SKM-1 treated with dmso at 0.1 percent for 144 hours (cell line): ENCODE measurements at regions not wholly inside any gene's neighbourhood (a gene's known extent, or its start where the extent isn't known, plus 50 kb on each side); places are given as distances from the start of the nearest gene placed in this dataset.
"Not testable (repeated sequence)": the region's sequence is repeated elsewhere in the genome, so short reads cannot be mapped to it uniquely, and the experiment has no call there.

Source experiments
- DNase-seq: peaks from one replicate; lab custom pipeline; 2025; ENCODE audit not compliant: unreplicated experiment; lab: John Stamatoyannopoulos, UW

- no peak for DNase-seq
Measured at GRCh38 chr6:44001318-44002066, 125.8 kb downstream of the MRPL14 start.

GRCh38 chr6:44000164-44000842 lies 126.9 kb downstream of the MRPL14 start:
- peak; percentile 36 for DNase-seq

- no peak for DNase-seq
Measured at GRCh38 chr6:43999628-44000027, 127.6 kb downstream of the MRPL14 start.

DNA sequence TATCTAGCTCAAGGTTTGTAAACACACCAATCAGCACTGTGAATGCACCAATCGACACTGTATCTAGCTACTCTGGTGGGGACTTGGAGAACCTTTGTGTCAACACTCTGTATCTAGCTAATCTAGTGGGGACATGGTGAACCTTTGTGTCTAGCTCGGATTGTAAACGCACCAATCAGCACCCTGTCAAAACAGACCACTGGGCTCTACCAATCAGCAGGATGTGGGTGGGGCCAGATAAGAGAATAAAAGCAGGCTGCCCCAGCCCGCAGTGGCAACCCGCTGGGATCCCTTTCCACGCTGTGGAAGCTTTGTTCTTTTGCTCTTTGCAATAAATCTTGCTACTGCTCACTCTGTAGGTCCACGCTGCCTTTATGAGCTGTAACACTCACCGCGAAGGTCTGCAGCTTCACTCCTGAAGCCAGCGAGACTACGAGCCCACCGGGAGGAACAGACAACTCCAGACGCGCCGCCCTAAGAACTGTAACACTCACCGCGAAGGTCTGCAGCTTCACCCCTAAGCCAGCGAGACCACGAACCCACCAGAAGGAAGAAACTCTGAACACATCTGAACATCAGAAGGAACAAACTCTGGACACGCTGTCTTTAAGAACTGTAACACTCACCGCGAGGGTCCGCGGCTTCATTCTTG lies 128.5 kb downstream of the MRPL14 start:
- not testable (repeated sequence) for DNase-seq

DNA sequence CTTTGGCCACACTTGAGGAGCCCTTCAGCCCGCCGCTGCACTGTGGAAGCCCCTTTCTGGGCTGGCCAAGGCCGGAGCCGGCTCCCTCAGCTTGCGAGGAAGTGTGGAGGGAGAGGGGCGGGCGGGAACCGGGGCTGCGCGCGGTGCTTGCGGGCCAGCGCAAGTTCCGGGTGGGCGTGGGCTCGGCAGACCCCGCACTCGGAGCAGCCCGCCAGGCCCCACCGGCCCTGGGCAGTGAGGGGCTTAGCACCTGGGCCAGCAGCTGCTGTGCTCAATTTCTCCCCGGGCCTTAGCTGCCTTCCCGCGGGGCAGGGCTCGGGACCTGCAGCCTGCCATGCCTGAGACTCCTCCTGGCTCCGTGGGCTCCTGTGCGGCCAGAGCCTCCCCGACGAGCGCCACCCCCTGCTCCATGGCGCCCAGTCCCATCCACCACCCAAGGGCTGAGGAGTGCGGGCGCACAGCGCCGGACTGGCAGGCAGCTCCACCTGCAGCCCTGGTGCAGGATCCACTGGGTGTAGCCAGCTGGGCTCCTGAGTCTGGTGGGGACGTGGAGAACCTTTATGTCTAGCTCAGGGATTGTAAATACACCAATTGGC lies 129.2 kb downstream of the MRPL14 start:
- DNase-seq = not testable (repeated sequence)

GRCh38 chr6:43997345-43997677 lies 129.9 kb downstream of the MRPL14 start:
- DNase-seq = no peak

DNA sequence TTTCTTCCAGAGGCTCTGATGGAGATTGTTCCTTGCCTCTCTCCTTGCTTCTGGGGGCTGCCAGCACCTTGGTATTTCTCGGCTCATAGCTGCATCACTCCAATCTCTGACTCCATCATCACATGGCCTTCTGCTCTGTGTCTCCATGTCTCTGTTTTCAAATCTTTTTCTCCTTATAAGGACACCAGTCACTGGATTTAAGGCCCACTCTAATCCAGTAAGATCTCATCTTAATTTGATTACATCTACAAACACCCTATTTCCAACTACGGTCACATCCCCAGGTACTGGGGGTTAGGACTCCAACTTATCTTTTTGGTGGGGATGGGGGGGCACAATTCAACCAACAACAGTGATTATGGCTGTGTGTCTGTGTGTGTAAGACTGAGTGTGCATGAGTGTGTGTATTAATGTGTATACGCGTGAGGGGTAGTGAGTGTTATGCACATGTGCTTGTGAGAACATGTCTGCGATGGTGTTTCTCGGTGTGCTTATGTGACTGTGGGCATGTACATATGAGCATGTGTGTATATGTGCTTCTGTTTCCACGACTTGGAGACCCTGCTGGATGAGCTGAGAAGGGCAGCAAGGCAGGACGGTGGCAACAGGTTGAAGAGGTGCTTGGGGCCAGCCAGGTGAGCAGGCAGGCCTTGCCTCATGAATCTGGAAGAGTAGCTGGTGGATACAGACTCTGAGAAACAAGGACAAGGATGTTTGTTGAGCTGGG lies 130.5 kb downstream of the MRPL14 start:
- no peak for DNase-seq

- DNase-seq = no peak
Measured at GRCh38 chr6:43995137-43995536, 132.1 kb downstream of the MRPL14 start.

DNA sequence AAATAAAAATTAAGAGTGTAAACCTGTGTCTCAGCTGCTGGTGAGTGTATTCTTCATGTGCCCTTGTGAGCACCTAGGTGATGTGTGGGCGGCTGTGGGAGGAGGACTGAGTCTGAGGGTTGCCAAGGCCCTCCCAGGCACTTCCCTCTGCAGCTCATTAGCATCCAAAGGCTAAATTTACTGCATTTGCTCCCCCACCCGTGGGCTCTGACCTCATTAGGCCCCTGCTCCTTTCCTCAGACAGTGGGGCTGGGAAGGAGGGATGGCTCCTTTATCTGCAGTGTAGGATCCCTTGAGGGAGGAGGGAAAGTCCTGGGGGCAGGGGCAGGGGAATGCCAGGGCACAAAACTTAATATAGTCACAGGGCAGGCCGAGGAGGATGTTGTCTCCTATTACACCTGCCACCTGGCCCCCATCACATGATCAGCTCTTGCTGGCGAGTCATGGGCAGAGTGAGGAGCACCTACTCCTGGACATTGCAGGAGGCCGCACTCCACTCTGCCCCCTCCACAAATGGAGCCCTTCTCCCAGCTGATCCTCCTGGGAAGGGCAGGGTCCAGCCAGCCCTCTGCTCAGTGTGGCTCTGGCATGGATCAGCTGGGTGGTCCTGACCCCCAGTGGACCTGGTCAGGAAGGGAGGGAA lies 133.2 kb downstream of the MRPL14 start:
- peak; percentile 7 for DNase-seq

DNA sequence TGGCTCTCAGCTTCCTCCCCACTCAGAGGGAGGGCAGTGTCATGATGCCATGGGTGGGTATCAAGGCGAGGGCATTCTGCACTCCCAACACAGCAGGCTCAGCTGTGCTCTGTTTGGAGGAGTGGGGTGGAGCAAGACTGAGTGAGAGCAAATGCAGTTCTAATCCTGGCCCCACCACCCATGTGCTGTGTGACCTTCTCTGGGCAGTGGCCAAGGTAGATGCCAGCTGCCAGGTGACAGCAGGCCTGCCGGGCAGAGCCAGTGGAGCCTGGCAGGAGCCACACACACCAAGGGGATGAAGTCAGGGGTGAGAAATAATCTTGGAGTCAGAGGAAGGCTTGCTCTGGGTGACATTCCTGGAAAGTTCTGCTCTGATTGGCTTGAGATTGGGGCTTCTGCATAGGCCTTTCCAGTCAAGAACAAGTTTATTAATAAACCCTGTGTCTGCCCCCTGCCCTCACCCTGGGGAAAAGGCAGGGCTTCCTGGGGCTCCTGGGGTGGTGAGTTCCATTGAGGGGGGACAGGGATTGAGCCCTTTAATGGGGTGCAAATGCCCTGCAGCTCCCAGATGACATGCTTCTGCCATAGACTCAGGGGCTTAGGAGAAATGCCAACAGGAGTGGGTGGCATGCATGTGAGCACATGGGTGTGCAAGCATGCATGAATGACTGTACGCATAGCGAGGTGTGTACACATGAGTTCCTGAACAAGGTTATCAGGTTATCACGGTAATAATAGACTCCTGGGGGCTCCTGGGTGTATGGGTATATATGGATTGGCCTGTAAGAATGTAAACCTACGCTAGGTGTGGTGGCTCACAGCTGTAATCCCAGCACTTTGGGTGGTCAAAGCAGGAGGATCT lies 134.2 kb downstream of the MRPL14 start:
- DNase-seq = no peak

DNA sequence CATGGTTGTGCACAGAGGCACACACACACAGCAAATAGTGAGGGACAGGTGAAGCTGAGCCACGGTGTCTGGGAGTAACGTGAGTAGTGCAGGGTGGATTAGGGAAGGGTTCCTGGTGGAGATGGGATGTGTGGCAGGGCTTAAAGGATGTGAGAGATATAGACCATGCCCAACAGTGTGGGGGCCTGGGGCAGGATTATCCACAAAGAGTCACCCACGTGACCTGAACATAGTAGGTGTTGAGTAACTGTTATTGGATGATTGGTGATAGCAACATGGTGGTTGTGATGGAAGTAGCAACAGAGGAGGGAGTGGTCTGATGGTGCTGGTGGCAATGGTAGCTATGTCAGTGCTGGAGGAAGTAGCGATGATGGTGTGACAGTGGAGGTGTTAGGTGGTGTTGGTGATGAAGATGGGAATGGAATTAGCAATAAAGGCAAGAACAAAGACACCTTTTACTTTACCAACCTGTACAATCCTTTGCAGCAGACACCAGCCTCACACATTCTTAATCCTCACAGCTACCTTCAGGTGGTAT lies 135.1 kb downstream of the MRPL14 start:
- no peak for DNase-seq

GRCh38 chr6:43990627-43991619 lies 136.3 kb downstream of the MRPL14 start:
- no peak for DNase-seq

GRCh38 chr6:43990275-43990626 lies 137.0 kb downstream of the MRPL14 start:
- DNase-seq = no peak

GRCh38 chr6:43989581-43990146 lies 137.6 kb downstream of the MRPL14 start:
- DNase-seq = no peak

GRCh38 chr6:43988801-43989200 lies 138.5 kb downstream of the MRPL14 start:
- no peak for DNase-seq

DNA sequence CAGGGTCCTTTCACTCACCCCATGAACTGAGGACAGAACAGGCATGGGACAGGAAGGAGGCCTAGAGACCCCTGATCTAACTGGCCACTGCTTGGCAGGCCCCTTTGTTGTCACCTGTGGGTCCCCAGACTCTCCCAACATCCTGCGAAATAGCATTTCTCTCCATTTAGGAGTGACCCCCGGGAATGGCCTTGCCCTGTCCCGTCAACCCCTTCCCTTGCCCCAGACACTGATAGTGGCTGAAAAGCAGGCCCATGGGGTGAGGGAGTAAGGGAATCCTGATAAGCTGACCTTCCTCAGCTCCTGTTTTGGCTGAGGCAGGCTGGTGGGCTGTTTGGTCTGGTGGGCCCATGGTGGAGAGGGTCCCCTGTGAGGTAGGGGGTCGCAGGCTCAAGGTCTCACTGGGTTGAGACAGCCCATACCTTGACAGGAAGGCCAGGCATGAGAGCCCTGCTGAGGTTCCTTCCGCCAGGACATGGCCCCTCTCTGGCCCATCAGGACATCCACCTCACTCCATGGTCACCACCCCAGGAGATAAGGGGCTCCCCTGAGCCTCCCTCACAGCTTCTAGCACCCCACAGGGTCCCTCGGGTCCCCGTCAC lies 139.3 kb downstream of the MRPL14 start:
- DNase-seq = no peak

GRCh38 chr6:43986177-43986825 lies 141.0 kb downstream of the MRPL14 start:
- no peak for DNase-seq
